ENCODE measurements at regions not wholly inside any gene's neighbourhood (a gene's known extent, or its start where the extent isn't known, plus 50 kb on each side); places are given as distances from the start of the nearest gene placed in this dataset.

GRCh38 chr1:5664081-5664768, 328.0 kb downstream of the NPHP4 start:
- DNase-seq (ENCODE audit: low spot score in 2 of 2): no peak
- no peak for FAIRE-seq

GRCh38 chr1:5662744-5663126, 329.5 kb downstream of the NPHP4 start:
- DNase-seq (ENCODE audit: low spot score in 2 of 2) (no peak), FAIRE-seq (no peak)

- DNase-seq (ENCODE audit: low spot score in 2 of 2) (no peak), FAIRE-seq (no peak)
Measured at GRCh38 chr1:5662086-5662743, 330.0 kb downstream of the NPHP4 start.

- DNase-seq (ENCODE audit: low spot score in 2 of 2): no peak
- no peak for FAIRE-seq
Measured at GRCh38 chr1:5661196-5662085, 330.8 kb downstream of the NPHP4 start.

- no peak for FAIRE-seq
- DNase-seq (ENCODE audit: low spot score in 2 of 2): no peak
Measured at GRCh38 chr1:5660141-5660935, 331.9 kb downstream of the NPHP4 start.

- DNase-seq (ENCODE audit: low spot score in 2 of 2) (no peak), FAIRE-seq (no peak)
Measured at GRCh38 chr1:5659606-5660005, 332.6 kb downstream of the NPHP4 start.

GRCh38 chr1:5658340-5659316, 333.6 kb downstream of the NPHP4 start:
- DNase-seq (ENCODE audit: low spot score in 2 of 2) (no peak), FAIRE-seq (no peak)

GRCh38 chr1:5651964-5652821, 340.0 kb downstream of the NPHP4 start:
- FAIRE-seq: no peak
- DNase-seq (ENCODE audit: low spot score in 2 of 2): no peak

GRCh38 chr1:5651473-5651872, 340.8 kb downstream of the NPHP4 start:
- DNase-seq (ENCODE audit: low spot score in 2 of 2) (no peak), FAIRE-seq (no peak)

- DNase-seq (ENCODE audit: low spot score in 2 of 2) (no peak), FAIRE-seq (no peak)
Measured at GRCh38 chr1:5651027-5651410, 341.2 kb downstream of the NPHP4 start.

- FAIRE-seq (no peak), DNase-seq (ENCODE audit: low spot score in 2 of 2) (no peak)
Measured at GRCh38 chr1:5650283-5651026, 341.8 kb downstream of the NPHP4 start.

GRCh38 chr1:5649795-5650194, 342.4 kb downstream of the NPHP4 start:
- no peak for DNase-seq (ENCODE audit: low spot score in 2 of 2)
- FAIRE-seq: no peak

GRCh38 chr1:5649166-5649551, 343.1 kb downstream of the NPHP4 start:
- FAIRE-seq (no peak), DNase-seq (ENCODE audit: low spot score in 2 of 2) (no peak)

GRCh38 chr1:5648410-5649165, 343.6 kb downstream of the NPHP4 start:
- DNase-seq (ENCODE audit: low spot score in 2 of 2) (no peak), FAIRE-seq (no peak)

GRCh38 chr1:5647234-5647633, 345.0 kb downstream of the NPHP4 start:
- no peak for DNase-seq (ENCODE audit: low spot score in 2 of 2)
- FAIRE-seq: no peak

- DNase-seq (ENCODE audit: low spot score in 2 of 2): no peak
- FAIRE-seq: no peak
Measured at GRCh38 chr1:5646486-5647149, 345.6 kb downstream of the NPHP4 start.

GRCh38 chr1:5645929-5646328, 346.3 kb downstream of the NPHP4 start:
- FAIRE-seq: no peak
- no peak for DNase-seq (ENCODE audit: low spot score in 2 of 2)
